NCI-H2227 (cell line): ENCODE measurements at regions not wholly inside any gene's neighbourhood (a gene's known extent, or its start where the extent isn't known, plus 50 kb on each side); places are given as distances from the start of the nearest gene placed in this dataset.
"Not testable (repeated sequence)": the region's sequence is repeated elsewhere in the genome, so short reads cannot be mapped to it uniquely, and the experiment has no call there.

Source experiments
- DNase-seq: peaks from one replicate; lab custom pipeline; 2025; ENCODE audit not compliant: unreplicated experiment; lab: John Stamatoyannopoulos, UW

DNA sequence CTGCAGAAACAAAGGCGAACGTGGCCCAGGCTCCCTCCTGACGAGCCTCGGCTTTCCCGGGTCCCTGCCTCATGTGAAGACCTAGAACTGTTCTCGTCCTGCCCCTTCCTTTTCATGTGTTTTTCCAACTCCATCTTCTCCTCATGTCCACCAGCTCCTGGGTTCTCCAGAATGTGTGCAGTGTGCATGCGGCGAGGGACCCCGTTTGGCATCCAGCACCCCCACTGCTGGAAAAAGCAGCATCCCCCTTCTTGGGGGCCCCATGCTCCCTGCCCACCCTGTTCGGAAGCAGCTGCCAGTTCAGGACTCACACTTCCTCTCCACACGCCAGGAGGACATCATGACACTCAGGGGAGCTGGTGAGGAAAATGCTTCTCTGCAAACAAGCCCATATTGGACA, 313.5 kb downstream of the BRD1 start:
- no peak for DNase-seq

DNA sequence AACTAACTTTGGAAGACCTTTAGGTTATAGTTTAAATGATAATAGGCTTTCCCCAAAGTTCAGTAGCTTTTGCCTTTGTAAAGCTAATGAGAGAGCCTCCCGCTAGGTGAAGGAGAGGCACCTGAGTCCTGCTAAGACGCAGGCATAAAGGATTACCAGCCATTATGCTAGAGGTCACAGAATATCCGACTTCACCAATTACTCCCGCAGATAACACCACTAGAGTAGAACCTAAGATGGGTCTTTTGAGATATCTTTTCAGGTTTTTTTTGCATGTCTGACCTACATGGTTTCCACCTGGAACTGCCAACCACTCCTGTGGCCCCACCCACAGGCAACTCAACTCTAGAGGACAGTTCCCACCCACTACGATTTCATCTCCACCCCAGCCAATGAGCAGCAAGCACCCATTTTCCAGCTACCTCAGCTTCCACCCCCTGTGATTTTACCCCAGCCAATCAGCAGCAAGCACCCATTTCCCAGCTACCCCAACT, 314.3 kb downstream of the BRD1 start:
- DNase-seq = no peak

DNA sequence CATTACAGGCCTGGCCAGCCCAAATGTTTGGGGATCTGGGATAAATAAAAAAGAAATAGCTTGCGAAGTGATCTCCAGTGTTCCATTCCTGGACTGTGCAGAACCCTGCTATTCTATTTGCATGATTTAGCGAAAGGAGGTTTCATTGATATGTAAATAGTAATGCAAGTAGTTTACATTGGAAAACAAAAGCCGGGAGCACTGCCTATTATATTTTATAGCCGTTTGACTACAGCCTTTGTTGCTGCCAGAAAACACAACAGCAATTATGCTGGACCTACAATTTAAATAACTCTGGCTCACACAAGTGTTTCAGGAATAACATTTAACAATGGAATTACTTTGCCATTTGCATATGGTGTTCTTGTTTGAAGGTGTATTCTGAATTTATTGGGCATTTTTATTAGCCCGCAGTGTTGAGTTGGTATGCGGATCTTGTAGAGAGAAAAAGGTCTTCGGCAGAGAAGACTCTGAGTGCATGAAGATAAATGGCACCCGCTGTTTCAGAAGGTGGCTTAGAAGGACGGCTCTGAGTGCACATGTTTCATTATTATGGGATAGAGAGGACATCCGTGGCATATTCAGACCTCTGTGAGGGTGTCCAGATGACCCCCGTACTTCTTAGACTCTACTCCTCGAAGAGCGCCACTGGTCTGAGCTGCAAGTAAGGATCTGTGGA, 315.0 kb downstream of the BRD1 start:
- DNase-seq = no peak

DNA sequence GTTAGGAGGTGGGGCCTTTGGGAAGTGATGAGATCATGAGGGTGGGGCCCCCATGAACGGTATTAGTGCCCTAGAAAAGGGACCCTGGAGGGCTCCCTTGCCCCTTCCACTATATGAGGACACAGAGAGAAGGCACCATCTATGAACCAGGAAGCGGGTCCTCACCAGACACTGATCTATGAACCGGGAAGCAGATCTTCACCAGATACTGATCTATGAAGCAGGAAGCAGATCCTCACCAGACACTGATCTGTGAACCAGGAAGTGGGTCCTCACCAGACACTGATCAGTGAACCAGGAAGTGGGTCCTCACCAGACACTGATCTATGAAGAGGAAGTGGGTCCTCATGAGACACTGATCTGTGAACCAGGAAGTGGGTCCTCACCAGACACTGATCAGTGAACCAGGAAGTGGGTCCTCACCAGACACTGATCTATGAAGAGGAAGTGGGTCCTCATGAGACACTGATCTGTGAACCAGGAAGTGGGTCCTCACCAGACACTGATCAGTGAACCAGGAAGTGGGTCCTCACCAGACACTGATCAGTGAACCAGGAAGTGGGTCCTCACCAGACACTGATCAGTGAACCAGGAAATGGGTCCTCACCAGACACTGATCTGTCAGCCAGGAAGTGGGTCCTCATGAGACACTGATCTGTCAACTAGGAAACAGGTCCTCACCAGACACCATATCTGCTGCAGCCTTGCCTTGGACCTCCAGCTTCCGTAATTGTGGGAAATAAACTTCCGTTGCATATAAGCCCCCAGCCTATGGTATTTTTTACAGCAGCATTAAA, 316.1 kb downstream of the BRD1 start:
- not testable (repeated sequence) for DNase-seq

DNA sequence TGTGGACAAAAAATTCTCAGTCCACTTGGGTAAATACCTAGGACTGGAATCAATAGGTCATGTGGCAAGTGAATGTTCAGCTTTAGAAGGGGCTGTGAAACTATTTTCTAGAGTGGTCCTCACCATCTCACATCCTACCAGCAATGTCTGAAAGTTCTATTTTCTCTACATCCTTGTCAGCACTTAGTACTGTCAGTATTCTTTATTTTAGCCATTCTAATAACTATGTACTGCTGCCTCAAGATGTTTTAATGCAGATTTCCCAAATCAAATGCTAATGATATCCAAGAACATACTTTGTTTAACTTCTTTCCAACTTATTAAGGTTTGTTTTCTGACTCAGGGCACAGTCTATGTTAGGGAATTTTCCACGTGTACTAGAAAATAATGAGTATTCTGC, 317.0 kb downstream of the BRD1 start:
- DNase-seq = no peak

DNA sequence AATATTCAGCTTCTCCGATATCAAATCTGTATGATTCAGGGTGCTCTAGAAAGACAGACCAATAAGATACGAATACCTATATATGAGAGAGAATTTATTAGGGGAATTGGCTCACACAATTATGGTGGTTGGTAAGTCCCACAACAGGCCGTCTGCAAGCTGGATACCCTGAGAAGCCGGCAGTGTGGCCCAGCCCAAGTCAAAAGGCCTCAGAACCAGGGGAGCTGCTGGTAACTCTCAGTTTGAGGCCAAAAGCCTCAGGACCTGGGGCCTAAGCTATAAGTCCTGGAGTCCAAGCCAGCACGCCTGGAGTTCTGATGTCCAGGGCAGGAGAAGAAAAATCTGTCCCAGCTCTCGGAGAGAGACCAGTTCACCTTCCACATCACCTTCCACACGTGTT, 318.7 kb downstream of the BRD1 start:
- DNase-seq = no peak

DNA sequence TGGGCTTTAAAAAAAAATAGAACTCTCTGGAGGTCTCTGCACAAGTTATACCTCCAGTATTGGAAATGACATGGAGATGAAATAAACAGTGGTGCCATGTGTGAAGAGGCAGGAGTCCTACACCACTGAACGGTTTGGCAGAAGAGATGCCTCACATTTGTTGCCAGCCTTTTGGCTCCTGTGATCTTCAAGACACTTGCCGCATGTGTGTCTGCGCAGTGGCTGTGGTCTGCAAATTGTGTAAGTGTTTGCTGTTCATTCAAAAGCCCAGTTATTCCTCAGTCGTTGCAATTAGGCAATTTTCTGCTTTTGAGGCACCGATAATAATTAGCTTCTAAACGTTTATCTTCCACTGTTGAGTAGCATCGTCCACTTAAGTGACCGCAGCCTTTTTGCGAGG, 319.1 kb downstream of the BRD1 start:
- no peak for DNase-seq

DNA sequence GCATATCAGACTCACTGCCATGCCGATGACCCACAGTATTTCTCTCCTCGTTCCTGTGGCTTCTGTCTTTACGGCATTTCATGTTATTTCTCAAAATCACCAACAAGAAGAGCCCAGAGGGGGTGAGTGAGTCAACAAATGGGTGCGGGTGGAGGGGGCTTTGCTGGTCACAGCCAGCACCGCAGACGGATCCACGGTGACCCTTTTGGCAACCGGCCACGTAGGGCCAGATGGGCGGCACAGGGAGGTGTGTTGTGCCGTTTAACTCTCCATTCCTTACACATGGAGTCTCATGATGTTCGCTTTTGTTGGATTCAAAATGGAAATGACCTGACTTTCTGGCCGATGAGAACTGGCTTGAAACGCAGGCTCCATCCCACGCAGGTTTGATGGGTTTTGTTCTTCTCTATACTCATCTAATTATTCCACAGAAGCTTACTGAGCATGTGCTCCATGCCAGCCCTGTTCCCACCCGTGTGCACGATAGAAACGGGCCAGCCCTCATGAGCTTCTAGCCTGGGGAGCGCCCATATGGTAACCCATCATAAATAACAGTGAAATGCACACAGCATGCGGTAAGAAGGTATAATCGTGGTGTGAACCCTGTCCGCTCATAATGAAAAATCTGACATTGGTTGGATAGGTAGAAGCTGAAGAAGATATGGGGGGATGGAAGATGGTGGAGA, 319.9 kb downstream of the BRD1 start:
- DNase-seq = no peak

DNA sequence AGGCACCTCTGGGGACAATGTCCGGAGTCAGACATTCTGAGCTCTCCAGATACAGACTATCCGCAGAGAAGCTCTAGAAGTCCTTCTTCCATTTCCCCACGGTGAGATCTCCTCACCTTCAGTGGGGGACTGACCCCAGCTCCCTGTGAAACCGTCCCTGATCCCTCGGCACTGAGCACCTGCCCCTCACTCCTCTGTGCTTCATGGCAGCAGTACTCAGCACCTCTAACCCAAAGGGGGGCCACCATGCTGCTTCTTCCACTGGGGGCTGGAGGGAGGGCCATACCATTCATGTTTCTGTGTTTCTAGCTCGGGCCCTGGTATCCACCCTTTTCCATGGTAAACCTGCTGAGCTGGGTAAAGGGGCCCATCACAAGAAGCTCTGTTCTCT, 321.7 kb downstream of the BRD1 start:
- DNase-seq = no peak

DNA sequence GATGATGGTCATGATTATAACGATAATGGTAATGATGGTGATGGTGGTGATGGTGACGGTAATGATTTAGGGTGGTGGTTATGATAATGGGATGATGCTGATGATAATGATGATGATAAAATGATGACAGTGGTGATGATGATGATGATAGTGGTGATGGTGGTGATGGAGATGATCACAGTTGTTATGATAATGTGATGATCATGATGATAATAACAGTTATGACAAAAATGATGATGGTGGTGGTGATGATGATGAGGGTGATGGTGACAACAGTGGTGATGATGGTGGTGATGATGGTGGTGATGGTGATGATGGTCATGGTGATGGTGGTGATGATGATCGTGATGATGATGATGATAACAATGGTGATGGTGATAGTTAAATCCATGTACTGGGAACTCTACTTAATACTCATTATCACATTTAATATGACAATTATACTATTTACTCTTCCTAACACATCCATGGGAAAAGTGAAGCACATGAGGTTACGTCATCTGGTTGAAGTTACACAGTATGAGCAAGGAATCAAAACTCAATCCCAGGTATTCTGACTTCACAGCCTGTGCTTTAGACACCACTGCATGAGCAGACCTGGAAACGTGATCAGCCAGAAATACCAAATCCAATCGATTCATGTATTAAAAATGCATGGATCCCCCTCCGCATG, 322.2 kb downstream of the BRD1 start:
- DNase-seq = no peak

DNA sequence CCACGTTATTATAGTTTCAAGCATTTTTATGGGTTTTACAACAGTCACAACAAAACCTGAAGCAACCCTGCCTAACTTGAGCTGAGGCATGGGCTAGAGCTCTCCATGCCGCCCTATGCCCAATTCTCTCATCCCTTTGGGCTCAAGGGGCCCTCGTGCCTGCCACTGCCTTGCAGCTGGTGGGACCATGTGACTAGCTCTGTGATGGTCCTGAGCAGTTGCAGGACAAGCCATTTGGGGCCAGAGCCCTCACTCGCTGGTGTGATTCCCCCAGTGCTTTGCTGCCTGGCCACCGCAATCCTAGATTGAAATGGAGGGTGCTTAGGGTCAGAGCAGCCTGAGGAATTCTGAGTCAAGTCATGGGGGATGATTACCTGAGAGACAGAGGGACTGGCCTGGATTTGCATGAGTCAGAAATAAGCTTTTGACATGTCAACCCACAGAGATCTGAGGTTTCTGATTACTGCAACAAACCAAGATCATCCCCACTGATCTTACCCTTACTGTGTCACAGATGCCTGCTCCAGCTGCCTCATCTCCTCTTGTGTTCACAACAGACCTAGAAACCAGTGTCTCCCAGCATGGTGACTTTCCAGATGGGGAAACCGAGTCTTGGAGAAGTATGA, 323.7 kb downstream of the BRD1 start:
- DNase-seq = no peak

DNA sequence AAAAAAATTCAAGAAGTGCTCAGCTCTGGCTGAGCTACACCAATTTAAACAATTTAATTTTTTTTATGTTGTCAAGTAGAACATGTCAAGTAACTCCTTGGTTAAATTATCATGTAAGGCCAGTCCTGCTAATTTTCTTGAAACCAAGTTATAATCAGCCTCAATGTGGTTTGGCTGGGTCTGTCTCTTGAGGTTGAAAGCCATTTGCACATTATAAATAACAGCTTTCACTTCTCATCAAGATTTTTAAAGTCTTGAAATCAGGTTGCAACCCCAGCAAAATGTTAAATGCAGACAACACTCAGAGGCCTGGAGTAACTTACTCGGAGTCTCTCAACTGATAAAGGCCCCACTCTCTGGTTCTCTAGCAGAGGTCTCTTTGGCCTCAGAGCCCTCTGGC, 324.4 kb downstream of the BRD1 start:
- DNase-seq = no peak

DNA sequence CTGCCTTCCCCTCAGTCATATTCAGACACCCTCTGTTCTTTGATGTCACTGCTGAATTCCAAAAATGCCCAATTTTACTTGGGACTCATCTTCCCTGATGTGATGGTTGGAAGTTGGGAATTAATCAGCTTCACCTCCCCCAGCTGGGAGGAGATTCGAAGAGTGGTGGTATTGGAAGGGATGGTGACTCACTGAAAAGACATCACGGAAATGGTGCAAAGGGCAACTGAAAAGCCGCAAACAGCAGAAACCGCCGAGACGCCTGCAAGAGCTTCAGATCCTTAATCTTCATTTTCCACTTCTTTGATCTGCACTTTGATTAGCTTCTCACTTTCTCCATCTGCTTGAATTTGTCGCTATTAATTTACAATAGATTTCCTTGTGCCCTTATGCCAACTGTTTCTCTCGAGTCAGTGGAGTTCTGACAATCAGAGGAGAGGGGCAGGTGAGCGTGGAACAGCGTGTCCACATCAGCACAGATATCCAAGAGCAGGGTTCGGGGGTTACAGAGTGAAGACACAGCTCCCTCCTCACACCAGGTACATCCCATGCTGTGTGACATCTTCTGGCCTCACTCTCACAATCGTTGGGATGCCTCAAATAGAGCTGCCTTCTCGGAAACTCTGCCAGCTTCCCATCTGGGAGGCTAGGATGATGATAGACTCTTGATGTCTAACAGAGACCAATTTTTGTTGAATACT, 325.4 kb downstream of the BRD1 start:
- no peak for DNase-seq

DNA sequence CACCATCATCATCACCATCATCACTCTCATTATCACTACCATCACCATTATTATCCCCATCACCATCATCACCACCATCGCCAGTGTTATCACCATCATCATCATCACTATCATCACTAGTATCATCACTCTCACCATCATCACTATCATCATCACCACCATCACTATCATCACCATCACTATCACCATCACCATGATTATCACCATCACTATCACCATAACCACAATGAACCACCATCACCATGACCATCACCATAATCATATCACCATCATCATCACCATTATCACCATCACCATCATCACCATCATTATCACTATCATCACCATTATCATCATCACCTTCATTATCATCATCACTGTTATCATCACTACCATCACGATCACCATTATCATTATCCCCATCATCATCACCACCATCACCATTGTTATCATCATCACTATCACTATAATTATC, 326.7 kb downstream of the BRD1 start:
- DNase-seq = no peak

DNA sequence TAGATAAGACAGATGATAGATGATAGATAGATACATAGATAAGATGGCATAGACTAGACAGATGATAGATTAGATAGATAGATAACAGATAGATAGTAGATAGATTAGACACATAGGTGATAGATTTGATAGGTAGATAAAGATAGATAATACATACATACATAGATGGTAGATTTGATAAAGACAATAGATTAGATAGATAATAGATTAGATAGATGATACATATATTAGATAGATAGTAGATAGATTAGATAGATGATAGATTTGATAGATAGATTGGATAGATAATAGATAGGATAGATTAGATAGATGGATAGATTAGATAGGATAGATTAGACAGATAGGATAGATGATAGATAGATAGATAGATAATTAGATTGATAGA, 327.6 kb downstream of the BRD1 start:
- DNase-seq = no peak

DNA sequence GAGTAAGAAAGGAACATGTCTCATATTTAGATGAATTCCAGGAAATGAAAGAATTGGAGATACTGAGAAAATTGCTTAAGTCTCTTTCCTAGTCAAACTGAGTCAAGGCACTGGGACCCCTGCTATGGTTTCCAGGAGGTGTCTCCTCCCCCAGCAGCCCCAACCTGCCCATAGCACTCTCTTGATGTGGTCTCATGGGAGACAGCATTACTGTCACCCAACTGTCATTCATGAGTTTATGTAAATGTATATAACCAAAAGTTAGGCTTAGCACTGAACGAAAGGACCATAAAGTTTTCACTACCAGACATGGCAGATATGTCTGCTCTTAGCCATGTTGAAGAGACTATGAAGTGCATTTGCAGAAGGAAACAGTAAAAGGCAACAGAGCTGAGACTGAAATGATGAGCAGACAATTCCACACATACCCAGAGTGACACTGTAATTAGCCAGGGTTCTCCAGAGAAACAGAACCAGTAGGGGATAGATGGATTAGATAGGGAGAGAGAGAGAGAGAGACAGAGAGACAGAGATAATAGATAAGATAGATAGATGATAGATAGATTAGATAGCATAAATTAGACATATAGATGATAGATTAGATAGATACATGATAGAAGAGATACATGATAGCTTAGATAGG, 328.1 kb downstream of the BRD1 start:
- DNase-seq = no peak

DNA sequence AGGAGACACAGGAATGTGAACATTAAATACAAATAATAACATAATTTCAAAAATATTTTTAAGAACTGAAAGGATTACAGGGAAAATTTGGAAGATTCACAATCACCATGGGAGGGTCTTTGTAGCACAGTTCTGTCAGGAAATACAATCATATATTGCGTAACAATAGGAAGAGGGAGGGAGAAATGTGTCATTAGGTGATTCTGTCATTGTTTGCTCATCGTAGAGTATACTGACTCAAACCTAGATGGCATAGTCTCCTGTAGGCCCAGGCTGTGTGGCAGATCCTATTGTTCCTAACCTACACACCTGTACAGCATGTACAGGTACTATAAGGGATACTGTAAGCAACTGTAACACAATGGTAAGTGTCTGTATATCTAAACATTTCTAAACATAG, 330.4 kb downstream of the BRD1 start:
- DNase-seq = no peak

DNA sequence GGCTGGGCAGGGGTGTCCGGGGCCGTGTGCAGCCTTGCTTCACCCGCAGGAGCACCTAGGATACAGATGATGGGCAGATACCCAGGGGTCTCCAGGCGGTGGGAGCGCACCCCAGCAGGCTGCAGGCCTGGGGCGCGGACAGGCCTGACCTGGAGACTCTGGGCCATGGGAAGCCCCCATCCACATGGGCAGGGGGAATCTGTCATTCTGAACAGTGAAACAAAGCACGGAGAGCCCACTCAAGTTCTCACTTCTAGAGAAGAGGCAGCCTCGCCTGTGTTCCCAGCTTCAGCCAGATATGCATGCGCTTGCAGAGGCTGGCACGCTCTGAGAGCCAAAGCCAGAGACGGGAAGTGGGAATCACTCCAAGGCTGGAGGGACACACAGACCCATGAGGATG, 333.1 kb downstream of the BRD1 start:
- no peak for DNase-seq

DNA sequence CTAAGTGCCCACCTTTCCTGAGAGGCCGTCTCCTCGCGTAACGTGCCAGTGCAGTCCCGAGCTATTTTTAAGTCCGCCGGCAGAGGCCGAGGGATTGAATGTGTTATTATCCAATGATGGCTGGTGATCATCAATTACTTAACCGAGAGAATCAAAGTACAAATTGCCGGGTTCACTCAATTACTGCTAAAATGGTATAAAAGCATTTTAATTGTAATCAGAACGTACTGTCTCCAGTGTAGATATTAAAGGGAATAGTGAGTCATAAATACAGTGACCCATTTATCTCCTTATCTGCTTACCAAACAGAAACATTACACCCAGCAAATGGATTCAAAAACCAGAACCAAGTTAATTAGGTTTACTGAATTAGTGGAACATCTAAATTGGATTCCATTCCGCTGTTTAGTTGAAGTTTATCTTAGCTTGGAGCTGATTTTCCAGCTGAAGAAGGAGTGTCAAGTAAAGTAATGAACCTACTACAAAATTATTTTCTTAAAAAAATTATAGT, 334.9 kb downstream of the BRD1 start:
- no peak for DNase-seq

DNA sequence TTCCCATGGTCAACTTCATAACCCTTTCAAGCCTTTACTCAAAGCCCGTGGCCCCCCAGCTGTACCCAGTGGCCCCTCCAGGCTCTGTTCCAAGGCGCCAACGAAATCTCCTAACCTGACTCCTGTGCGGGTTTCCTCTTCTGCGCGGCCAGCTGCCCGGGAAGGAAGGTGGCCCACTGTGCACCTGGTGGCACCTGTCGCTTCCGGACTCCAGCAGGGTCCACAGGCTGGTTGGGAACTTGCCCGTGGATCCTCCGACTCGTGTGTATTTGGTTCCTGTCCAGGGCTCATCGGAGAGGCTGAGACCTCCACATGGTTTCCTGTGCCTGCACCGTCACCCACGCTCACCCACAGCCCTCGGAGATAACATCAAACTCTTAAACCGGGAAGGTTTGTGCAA, 335.4 kb downstream of the BRD1 start:
- DNase-seq = no peak
